C4-2B (cell line): ENCODE measurements at regions not wholly inside any gene's neighbourhood (a gene's known extent, or its start where the extent isn't known, plus 50 kb on each side); places are given as distances from the start of the nearest gene placed in this dataset.

Source experiments
- H3K27ac ChIP-seq: fragments of 450-650 bp; 2 replicates; pipeline ENCODE4 v1.5.1; 2017
- CTCF ChIP-seq: fragments of 450-650 bp; conservative IDR thresholded peaks from 2 replicates; pipeline ENCODE4 v1.5.1; 2017; ENCODE audit warnings: mild to moderate bottlenecking
- ZFX ChIP-seq: fragments of 450-650 bp; IDR thresholded peaks from 2 replicates; pipeline ENCODE4 v1.6.1; 2017

- no peak overlapping the region for H3K27ac ChIP-seq
- TF ChIP-seq ZFX = no peak
- no peak for TF ChIP-seq CTCF
Measured at GRCh38 chr18:37624318-37624717, 58.7 kb upstream of the CELF4 start.

GRCh38 chr18:37619964-37620363 lies 54.4 kb upstream of the CELF4 start:
- no peak for TF ChIP-seq CTCF
- TF ChIP-seq ZFX = no peak
- H3K27ac ChIP-seq = no peak overlapping the region

GRCh38 chr18:37617623-37618022 lies 52.0 kb upstream of the CELF4 start:
- H3K27ac ChIP-seq = no peak overlapping the region
- no peak for TF ChIP-seq CTCF
- TF ChIP-seq ZFX = no peak
